Cardiac fibroblast (primary cell): ENCODE measurements at regions not wholly inside any gene's neighbourhood (a gene's known extent, or its start where the extent isn't known, plus 50 kb on each side); places are given as distances from the start of the nearest gene placed in this dataset.

ENCODE experiments used
- DNase-seq, 2 donors: peaks; one replicate each; pipeline versions ENCODE4 v3.0.0 to v3.0.0-alpha.2; 2010; ENCODE audit warnings: low read depth in 2 of 2
- H3K4me3 ChIP-seq, 2 donors: replicated peaks in 1 of 2; 1 replicate in 1 of 2; 2 replicates in 1 of 2; pipeline ENCODE4 v1.5.1; 2011; ENCODE audit warnings: low read depth in 2 of 2, low read length in 2 of 2, mild to moderate bottlenecking in 2 of 2, moderate library complexity in 1 of 2
- TF ChIP-seq, protein P1 (sequence below): IDR thresholded peaks from one replicate; pipeline ENCODE4 v1.5.1; 2011; ENCODE audit warnings: low read depth, mild to moderate bottlenecking, low read length, inconsistent platforms

DNA sequence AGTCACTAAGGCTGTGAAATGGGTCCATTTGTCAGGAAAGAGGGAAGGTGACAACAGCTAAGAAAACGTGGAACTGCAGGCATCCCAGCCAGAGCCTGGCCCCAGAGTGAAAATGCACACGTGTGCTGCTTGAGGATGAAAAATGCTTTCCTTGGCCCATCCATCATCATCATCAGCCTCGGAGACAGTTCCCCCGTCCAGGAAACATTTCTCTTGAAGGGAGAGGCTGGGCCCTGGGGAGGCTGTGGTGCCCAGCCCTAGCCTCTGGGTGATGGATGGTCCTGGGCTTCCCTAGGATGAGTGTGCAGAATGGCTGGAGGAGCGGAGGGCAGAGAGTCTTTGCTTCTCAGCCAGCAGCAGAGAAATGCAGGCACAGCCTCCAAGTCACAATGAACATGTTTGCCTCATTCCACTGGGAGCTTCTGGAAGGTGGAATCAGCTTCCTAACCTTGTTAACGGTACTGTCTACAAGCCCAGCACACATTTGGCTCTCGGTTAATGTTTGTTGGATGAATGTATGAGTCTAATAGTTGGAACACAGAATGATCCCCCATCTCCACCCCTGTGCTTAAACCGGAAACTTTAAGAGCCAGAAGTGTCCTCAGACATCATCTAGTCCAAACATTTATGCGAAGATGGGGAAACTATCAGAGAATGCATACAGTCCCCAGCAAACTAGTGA lies 164.0 kb downstream of the RDH14 start:
- TF ChIP-seq, protein P1, sequence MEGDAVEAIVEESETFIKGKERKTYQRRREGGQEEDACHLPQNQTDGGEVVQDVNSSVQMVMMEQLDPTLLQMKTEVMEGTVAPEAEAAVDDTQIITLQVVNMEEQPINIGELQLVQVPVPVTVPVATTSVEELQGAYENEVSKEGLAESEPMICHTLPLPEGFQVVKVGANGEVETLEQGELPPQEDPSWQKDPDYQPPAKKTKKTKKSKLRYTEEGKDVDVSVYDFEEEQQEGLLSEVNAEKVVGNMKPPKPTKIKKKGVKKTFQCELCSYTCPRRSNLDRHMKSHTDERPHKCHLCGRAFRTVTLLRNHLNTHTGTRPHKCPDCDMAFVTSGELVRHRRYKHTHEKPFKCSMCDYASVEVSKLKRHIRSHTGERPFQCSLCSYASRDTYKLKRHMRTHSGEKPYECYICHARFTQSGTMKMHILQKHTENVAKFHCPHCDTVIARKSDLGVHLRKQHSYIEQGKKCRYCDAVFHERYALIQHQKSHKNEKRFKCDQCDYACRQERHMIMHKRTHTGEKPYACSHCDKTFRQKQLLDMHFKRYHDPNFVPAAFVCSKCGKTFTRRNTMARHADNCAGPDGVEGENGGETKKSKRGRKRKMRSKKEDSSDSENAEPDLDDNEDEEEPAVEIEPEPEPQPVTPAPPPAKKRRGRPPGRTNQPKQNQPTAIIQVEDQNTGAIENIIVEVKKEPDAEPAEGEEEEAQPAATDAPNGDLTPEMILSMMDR: no peak
- DNase-seq: no peak

DNA sequence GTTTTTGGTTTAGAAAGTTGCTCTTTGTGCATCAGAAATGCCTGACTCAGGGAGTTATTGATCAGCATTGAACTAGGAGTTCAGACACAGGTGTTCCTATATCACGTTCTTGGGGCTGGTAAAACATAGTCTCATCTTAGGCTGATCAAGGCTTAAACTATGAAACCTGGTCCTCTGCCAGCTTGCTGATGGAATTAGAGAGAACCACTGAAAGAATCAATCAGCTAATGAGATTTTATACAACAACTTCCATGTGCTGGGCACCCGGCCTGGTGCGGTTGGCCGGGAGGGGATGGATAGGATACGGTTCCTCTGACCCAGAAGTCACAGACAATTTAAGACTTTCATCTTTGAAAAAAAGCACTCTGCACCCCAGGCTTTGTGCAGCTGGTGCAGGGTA lies 164.9 kb downstream of the RDH14 start:
- TF ChIP-seq, protein P1: no peak
- no peak for DNase-seq
- H3K4me3 ChIP-seq: no peak overlapping the region

More for the DNA sequence above, 164.0 kb downstream of the RDH14 start:
- H3K4me3 ChIP-seq: no peak overlapping the region

DNA sequence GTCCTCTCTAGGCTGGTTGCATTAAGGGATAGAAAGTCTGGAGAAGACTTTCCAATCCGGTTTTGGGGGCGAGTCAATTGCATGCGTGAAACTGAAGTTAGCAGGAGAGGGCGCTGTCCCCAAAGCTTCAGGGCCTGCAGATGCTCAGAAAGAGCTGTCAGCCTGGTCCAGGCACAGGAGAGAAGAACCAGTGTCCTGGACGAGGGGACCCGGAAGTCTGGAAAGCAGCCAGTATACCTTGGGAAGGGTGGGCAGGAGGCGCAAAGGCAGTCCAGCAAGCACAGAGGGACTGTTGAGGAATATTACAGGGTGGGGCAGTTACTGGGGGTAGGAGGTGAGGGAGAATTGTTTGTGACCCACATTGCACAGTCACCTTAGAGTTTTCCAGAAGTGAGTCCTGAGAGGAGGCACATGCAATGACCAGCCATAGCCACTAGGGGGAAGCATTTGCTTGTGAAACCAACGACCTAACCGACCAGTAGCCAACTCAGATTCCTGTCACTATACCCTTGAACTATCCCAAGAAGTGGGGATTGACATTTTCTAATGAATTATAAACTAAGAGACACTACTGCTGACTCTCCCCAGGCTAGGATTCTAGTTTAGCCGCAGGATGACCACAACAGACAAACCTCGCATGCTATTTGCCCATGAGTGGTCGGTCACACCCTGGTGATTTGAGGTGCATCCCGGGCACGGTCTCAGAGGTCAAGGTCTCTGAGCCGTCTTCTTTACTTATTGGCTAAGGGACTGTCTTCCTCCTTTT lies 172.8 kb downstream of the RDH14 start:
- TF ChIP-seq, protein P1: peak; percentile 93
- peak; percentile 86 to 88 for DNase-seq

DNA sequence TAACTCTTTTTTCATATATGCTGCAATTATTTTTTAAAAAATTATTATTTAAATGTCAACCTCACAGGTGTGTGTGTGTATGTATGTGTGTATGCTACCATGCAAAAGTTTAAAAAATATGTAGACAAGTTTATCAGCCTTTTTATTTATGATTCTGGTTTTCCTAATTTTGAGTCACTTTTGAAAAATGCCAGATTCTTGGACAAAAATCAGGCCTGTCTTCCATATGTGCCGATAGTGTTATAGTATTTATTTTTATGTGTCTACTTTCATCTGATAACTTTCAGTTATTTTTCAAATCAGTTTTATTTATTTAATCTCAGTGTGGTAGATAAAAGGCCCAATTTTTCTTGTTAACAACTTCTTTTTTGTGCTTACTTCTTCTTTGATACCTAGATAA lies 176.2 kb downstream of the RDH14 start:
- H3K4me3 ChIP-seq: no peak overlapping the region
- TF ChIP-seq, protein P1: no peak
- no peak for DNase-seq

More for the DNA sequence above, 172.8 kb downstream of the RDH14 start:
- H3K4me3 ChIP-seq: no peak overlapping the region

DNA sequence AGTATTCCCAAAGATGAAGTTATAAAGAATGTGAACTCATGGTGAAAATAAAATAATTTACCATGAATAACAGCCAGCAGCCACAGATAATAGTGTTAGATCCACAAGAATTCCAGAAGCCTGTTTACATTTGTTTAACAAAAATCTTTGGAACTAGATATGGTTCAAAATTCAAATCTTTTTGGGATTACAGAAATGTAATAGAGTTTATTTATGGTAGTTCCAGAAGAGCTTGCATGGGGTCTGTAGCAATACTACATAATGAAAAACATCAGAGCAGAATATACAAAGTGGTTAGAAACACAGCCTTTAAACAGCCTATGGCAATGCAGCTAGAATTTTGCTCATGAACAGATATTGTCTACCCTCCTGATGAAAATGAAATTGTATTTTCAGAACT lies 179.1 kb downstream of the RDH14 start:
- DNase-seq: no peak
- H3K4me3 ChIP-seq: no peak overlapping the region
- TF ChIP-seq, protein P1: no peak

DNA sequence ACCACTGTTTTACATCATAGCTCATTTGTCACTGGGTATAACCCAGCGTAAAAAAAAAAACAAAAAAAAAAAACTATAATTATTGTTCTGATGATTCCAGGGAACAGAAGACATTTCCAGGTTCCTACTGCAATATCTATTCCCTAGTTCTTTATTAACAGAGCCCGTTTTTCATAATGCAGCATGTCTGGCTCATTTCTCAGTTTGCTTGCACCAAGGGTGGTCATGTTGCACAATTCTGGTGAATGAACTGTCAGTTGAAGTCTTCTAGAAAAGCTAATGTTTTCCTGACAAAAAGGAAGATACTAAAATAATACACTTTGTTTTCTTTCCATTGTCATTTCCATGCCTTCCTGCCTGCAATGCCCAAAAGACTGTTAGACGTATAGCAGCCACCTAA lies 180.1 kb downstream of the RDH14 start:
- TF ChIP-seq, protein P1: no peak
- DNase-seq: peak in 1 of 2 donors; percentile 39
- no peak overlapping the region for H3K4me3 ChIP-seq
